Right cardiac atrium (tissue), 5 donors: ENCODE measurements at regions not wholly inside any gene's neighbourhood (a gene's known extent, or its start where the extent isn't known, plus 50 kb on each side); places are given as distances from the start of the nearest gene placed in this dataset.

Source experiments
- ATAC-seq, 2 donors: fragments of 200-7000 bp; cut with Tn5 transposase; one replicate each; pipeline versions ENCODE4 v1.8.0 to v1.9.1; 2020; ENCODE audit warnings: moderate library complexity in 2 of 2, mild to moderate bottlenecking in 1 of 2
- DNase-seq, 3 donors: peaks; one replicate each; pipeline ENCODE4 v3.0.0-alpha.2; 2020
- H3K27ac ChIP-seq: one replicate; pipeline ENCODE4 v1.5.1; 2013; ENCODE audit warnings: mild to moderate bottlenecking, low read length, control low read depth, moderate library complexity
- H3K27me3 ChIP-seq: one replicate; pipeline ENCODE4 v1.6.1; 2013; ENCODE audit not compliant: control insufficient read depth, insufficient read depth
- H3K4me1 ChIP-seq: one replicate; pipeline ENCODE4 v1.6.1; 2013; ENCODE audit warnings: low read length; ENCODE audit not compliant: control insufficient read depth, insufficient read depth
- H3K4me3 ChIP-seq: one replicate; pipeline ENCODE4 v1.5.1; 2013; ENCODE audit warnings: low read length, control low read depth
- H3K9me3 ChIP-seq: one replicate; pipeline ENCODE4 v1.6.1; 2013; ENCODE audit warnings: low read length; ENCODE audit not compliant: control insufficient read depth
- WGBS: extraction: QIAGEN DNeasy Blood & Tissue Kit; methylation state at CpG from one replicate; pipeline ENCODE4 v1.1.7; 2013; 5-methylcytosine and 5-hydroxymethylcytosine counted together
- intact Hi-C, 4 donors: fragments of 100-400 bp; cut with DNase I; formaldehyde crosslinking; loops; one replicate each; pipeline versions ENCODE4 v1.11.0 to v1.14.0; 2022 to 2023
- donor health status: healthy with polysubstance abuse.
- donor health status: DM: no; HTN: yes; CAD: no.
- donor health status: DM: no; HTN: no; CAD: no.
- donor health status: DM: no; HTN: yes; CAD: no; lungs with severe emphysema.
- donor health status: DM: yes; HTN: yes; CAD: no.

- WGBS = 98% methylated on average over 2 of the region's 2 CpGs
- no peaks in the 10 kb centered on the region for H3K9me3 ChIP-seq
- DNase-seq = no peak
- ATAC-seq = no peak
- H3K27ac ChIP-seq = no peak overlapping the region
- no peaks in the 10 kb centered on the region for H3K27me3 ChIP-seq
- H3K4me1 ChIP-seq = no peaks in the 10 kb centered on the region
- intact Hi-C loops = no loop called here
- H3K4me3 ChIP-seq = no peak overlapping the region
Measured at GRCh38 chr6:1022719-1023118, 289.2 kb upstream of the FOXQ1 start.

- intact Hi-C loops = no loop called here
- H3K4me3 ChIP-seq = no peak overlapping the region
- DNase-seq (no peak), ATAC-seq (no peak)
- H3K27me3 ChIP-seq = no peaks in the 10 kb centered on the region
- H3K4me1 ChIP-seq = no peaks in the 10 kb centered on the region
- no peak overlapping the region for H3K27ac ChIP-seq
- 77% methylated on average over 2 of the region's 2 CpGs for whole genome bisulfite sequencing
- H3K9me3 ChIP-seq = no peaks in the 10 kb centered on the region
Measured at GRCh38 chr6:1020837-1021236, 291.1 kb upstream of the FOXQ1 start.

- no peak for DNase-seq
- Histone ChIP-seq H3K9me3 (no peaks in the 10 kb centered on the region), H3K27ac (no peak overlapping the region), H3K4me3 (no peak overlapping the region), H3K27me3 (no peaks in the 10 kb centered on the region), H3K4me1 (no peaks in the 10 kb centered on the region)
- WGBS = 86% methylated on average over 6 of the region's 6 CpGs
- intact Hi-C loops = no loop called here
- no peak for ATAC-seq
Measured at GRCh38 chr6:1020133-1020532, 291.8 kb upstream of the FOXQ1 start.

- WGBS = 77% methylated on average over 3 of the region's 3 CpGs
- Histone ChIP-seq H3K9me3 (no peaks in the 10 kb centered on the region), H3K4me1 (no peaks in the 10 kb centered on the region), H3K27me3 (no peaks in the 10 kb centered on the region), H3K4me3 (no peak overlapping the region), H3K27ac (no peak overlapping the region)
- ATAC-seq (no peak), DNase-seq (no peak)
- intact Hi-C loops = no loop called here
Measured at GRCh38 chr6:1018041-1018440, 293.9 kb upstream of the FOXQ1 start.

- Histone ChIP-seq H3K27ac (no peak overlapping the region), H3K27me3 (no peaks in the 10 kb centered on the region), H3K4me3 (no peak overlapping the region), H3K9me3 (no peaks in the 10 kb centered on the region), H3K4me1 (no peaks in the 10 kb centered on the region)
- no peak for DNase-seq
- WGBS = 73% methylated on average over 18 of the region's 18 CpGs
- intact Hi-C loops = no loop called here
- ATAC-seq = no peak
Measured at GRCh38 chr6:1016329-1017302, 295.3 kb upstream of the FOXQ1 start.

- no peak for DNase-seq
- H3K27ac ChIP-seq = no peak overlapping the region
- ATAC-seq = no peak
- H3K9me3 ChIP-seq = no peaks in the 10 kb centered on the region
- H3K27me3 ChIP-seq = no peaks in the 10 kb centered on the region
- intact Hi-C loops = no loop called here
- no peaks in the 10 kb centered on the region for H3K4me1 ChIP-seq
- H3K4me3 ChIP-seq = no peak overlapping the region
Measured at GRCh38 chr6:1015825-1016224, 296.1 kb upstream of the FOXQ1 start.

GRCh38 chr6:1014431-1014807 lies 297.5 kb upstream of the FOXQ1 start:
- intact Hi-C loops = no loop called here
- ATAC-seq = no peak
- WGBS = 37% methylated on average over 2 of the region's 2 CpGs
- Histone ChIP-seq H3K27ac (no peak overlapping the region), H3K4me1 (no peaks in the 10 kb centered on the region), H3K9me3 (no peaks in the 10 kb centered on the region), H3K4me3 (no peak overlapping the region), H3K27me3 (no peaks in the 10 kb centered on the region)
- no peak for DNase-seq

- ATAC-seq (no peak), DNase-seq (no peak)
- no peak overlapping the region for H3K27ac ChIP-seq
- no peaks in the 10 kb centered on the region for H3K4me1 ChIP-seq
- intact Hi-C loops = no loop called here
- no peaks in the 10 kb centered on the region for H3K27me3 ChIP-seq
- no peaks in the 10 kb centered on the region for H3K9me3 ChIP-seq
- 82% methylated on average over 7 of the region's 7 CpGs for whole genome bisulfite sequencing
- H3K4me3 ChIP-seq = no peak overlapping the region
Measured at GRCh38 chr6:1013656-1014430, 298.1 kb upstream of the FOXQ1 start.

GRCh38 chr6:1009103-1009502 lies 302.8 kb upstream of the FOXQ1 start:
- Histone ChIP-seq H3K27me3 (no peaks in the 10 kb centered on the region), H3K4me1 (no peaks in the 10 kb centered on the region), H3K9me3 (no peaks in the 10 kb centered on the region), H3K4me3 (no peak overlapping the region), H3K27ac (no peak overlapping the region)
- DNase-seq (no peak), ATAC-seq (no peak)
- intact Hi-C loops = no loop called here
- WGBS = 88% methylated on average over 1 of the region's 1 CpG

- no peak for ATAC-seq
- Histone ChIP-seq H3K27ac (no peak overlapping the region), H3K27me3 (no peaks in the 10 kb centered on the region), H3K4me3 (no peak overlapping the region), H3K9me3 (no peaks in the 10 kb centered on the region), H3K4me1 (no peaks in the 10 kb centered on the region)
- 77% methylated on average over 4 of the region's 4 CpGs for WGBS
- no peak for DNase-seq
- intact Hi-C loops = no loop called here
Measured at GRCh38 chr6:1007159-1007558, 304.7 kb upstream of the FOXQ1 start.

GRCh38 chr6:1004885-1005630 lies 306.8 kb upstream of the FOXQ1 start:
- no peaks in the 10 kb centered on the region for H3K27me3 ChIP-seq
- intact Hi-C loops = no loop called here
- H3K4me3 ChIP-seq = no peak overlapping the region
- no peak for ATAC-seq
- no peaks in the 10 kb centered on the region for H3K9me3 ChIP-seq
- no peaks in the 10 kb centered on the region for H3K4me1 ChIP-seq
- H3K27ac ChIP-seq = no peak overlapping the region
- DNase-seq = no peak
- 85% methylated on average over 11 of the region's 11 CpGs for WGBS
